HS-27A (cell line): ENCODE measurements at regions not wholly inside any gene's neighbourhood (a gene's known extent, or its start where the extent isn't known, plus 50 kb on each side); places are given as distances from the start of the nearest gene placed in this dataset.

ENCODE experiments used
- DNase-seq: peaks from one replicate; pipeline ENCODE4 v3.0.0-alpha.2; 2012; ENCODE audit warnings: low read depth, missing footprints

DNA sequence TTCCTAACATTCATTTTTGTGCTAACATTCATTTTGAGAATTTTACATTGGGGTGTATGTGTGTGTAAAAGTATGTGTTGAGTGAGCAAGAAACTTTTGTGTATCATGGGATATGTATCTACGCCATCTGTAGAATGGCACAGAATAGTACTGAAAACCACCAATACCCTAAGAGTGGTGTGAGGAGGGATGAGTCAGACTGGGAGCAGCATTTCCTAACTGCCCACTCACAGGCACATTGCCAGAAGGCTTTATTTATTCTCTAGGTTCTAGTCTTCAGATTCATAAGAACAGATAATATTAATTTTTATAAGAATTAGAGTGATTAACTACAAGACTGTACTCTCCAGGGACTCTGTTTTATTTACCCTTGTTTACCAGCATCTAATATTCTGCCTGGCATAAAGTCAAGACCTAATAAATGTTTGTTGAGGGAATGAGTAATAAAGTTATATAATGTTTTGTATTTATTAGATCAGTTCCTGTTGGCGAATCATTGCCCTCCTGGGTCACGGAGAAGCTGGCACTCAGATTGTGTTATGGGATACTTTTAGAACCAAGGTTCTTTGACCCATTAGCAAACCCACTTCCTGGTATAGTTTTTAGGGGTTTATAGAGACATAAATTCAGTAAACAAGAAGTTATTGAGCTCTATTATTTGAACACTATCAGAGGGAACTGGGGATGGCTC lies 159.1 kb upstream of the PPP2R2B start:
- DNase-seq, result peak; percentile 60

DNA sequence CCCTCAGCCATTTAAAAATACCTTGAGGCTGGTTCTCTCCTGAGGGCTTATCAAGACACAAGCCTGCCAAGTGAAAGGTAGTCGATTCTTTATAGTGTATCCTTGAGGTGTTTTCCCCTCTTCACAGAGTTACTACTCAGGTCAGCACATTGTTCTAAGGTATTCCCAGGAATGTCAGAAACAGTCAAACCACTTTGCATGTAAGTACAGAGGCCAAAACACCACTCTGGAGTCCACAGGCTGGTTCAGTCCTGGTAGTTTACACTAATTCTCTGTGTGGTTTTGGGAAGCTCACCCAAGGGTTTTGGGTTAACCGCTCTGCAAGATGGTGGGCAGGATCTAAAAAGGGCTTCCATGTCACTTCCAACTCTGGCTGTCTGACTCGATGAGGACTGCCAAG lies 162.3 kb upstream of the PPP2R2B start:
- no peak for DNase-seq

DNA sequence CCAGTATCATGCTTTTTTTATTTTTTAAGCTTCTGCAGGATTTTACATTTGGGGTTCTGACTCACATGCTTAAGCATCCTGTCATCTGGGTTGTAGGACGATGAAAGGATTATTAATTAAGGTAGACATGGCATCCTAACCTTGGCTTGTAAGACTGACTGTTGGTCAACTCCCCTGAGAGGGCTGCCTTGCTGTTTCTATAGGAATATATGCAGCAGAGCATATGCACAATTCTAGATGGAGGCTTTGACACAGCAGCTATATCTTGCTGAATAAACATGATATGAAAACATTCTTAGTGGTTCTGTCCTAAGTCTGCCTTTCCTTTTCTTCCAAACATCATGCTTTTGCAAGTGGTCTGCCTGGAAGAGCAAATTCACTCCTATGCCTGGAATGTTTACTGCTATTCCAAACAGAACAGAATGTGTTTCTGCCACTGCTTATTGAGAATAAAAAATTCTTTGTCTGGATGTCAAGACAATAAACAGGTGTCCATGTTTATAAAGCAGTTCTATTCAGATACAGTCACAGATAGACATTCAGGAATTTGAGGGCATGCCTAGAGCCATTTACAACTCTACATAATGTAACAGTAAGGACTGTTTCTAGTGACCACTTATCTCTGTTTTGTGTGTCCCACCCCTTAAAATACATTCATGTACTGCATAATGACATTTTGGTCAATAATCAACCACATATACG lies 166.2 kb upstream of the PPP2R2B start:
- DNase-seq, result no peak

GRCh38 chr5:147045290-147045689 lies 166.7 kb upstream of the PPP2R2B start:
- no peak for DNase-seq

- DNase-seq, result no peak
These were observed 167.7 kb upstream of the PPP2R2B start for GRCh38 chr5:147046281-147046680.

DNA sequence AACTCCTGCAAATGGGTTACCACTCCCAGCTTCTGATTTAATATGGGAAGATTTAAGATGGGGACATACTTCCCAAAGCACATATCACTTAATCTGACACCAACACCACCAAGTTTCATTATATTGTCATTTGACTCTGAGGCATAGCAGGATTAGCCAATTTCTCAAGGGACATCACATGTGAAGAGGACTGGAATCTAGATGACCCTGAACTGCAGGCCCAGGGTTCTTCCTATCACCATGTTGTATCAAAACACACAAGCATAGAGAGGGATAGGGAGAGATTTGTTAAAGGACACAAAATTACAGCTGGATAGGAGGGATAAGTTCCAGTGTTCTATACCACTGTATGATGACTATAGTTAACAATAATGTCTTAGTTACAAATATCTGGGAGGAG lies 168.3 kb upstream of the PPP2R2B start:
- DNase-seq, result no peak

DNA sequence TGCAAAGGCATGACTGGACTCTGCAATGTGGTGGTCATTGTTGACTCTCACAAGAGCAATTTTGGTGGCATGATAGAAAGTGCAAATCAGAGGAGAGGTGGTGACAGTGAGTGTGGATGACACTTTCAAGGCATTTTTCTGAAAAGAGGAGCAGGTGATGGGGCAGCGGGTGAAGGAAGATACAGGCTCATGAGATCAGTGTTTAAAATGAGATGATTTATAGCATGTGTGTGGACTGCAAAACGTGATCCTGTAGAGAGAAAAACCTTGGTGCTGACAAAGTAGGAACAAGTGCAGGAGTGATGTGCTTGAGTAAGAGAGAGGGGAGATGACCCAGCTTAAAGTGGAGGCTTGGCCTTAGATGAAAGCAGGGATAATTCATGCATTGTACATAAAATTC lies 171.2 kb upstream of the PPP2R2B start:
- no peak for DNase-seq

- no peak for DNase-seq
These were observed 171.6 kb upstream of the PPP2R2B start for GRCh38 chr5:147050172-147050571.

GRCh38 chr5:147051193-147051592 lies 172.6 kb upstream of the PPP2R2B start:
- DNase-seq, result no peak

DNA sequence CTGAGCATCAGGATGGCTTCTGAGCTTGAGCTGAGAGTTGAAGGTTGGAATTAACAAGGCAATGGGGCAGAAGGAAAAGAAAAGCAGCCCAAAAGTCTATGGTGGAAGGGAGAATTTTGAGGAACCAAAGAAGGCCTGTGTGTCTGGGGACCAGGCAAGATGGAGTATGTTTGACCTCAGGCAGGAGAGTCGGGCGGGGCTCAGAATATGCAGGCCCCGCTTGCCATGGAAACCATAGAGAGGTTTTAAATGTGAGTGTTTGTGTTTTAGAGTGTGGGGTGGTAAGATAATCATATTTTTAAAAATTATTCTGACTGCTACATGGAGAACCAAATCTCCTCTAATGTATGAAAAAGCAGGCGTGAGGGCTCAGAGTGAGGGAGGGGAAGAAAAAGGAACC lies 174.0 kb upstream of the PPP2R2B start:
- DNase-seq, result no peak

- DNase-seq, result no peak
These were observed 176.7 kb upstream of the PPP2R2B start for GRCh38 chr5:147055089-147055826.

- no peak for DNase-seq
These were observed 177.5 kb upstream of the PPP2R2B start for GRCh38 chr5:147055850-147056566.

DNA sequence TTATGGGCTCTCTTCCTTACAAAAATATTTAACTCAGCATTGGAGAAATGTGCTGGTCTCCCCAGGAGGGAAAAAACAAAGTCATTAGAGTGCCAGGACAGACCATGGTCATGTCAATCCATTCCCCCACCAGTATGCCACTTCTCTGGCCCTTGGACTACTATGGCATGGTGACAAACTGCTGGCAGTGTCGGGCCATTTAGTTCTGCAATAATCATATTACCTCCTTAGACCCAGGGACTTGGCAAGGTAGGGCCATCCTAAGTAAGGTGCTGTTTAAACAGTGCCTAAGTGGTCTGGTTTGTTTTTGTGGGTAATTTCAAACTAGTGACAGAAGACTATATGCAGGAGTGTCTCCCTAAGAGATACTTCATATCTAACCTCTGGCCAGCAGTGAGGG lies 177.8 kb upstream of the STK32A start:
- no peak for DNase-seq

GRCh38 chr5:147061431-147061830 lies 173.4 kb upstream of the STK32A start:
- no peak for DNase-seq

GRCh38 chr5:147062427-147062826 lies 172.4 kb upstream of the STK32A start:
- DNase-seq, result no peak

DNA sequence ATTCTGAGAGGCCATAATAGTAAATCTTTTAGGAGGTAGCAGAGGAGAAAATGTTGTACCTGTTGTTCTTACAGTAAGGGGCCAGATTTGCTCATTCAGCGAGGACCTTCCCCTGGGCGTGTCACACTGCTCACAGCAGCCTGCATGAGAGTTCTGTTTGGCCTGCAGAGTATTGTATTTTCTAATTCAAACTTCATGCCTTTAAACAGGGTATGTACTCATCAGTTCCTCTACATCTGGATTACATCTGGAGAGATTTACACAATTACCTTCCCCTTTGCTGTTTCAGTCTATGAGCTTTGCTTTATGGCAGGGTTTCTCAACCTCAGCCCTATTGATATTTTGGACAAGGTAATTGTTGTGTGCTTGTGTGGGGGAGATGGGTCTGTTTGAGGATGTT lies 170.9 kb upstream of the STK32A start:
- DNase-seq, result no peak

DNA sequence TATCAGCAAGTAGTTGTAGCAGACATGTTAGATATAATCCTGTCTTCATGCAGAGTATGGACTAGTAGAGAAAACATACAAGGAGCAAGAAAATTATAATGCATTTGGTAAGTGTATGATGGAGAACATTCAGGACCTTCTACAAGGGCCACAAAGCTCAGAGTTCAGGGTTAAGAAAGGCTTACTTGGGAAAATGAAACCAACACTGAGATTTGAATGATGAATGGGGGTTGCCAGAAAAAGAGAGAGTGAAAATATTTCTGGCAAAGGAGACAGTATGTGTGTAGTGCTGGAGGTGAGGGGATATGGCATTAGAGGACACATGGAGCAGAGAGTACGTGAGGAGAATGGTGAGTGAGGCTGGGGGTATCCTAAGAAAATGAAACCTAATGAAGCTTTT lies 169.8 kb upstream of the STK32A start:
- no peak for DNase-seq

- no peak for DNase-seq
These were observed 165.8 kb upstream of the STK32A start for GRCh38 chr5:147068998-147069397.

DNA sequence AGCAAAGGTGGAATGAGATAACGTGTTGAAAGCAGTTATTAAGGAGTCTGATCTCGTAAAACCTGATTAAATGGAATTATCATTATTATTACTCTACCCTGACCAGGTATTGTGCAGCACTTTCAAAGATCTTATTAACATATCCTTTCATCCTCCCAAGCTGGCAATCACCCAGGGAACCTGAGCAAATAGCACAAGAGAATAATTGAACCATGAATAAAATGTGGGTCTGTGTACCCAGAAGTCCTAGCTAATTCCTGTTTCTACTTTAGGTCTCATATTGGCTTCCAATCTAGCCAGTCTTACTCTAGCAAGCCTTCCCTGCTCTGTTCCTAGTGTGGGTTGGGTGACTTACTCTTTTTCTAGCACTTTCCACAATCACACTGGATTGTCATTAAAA lies 162.2 kb upstream of the STK32A start:
- DNase-seq, result no peak

DNA sequence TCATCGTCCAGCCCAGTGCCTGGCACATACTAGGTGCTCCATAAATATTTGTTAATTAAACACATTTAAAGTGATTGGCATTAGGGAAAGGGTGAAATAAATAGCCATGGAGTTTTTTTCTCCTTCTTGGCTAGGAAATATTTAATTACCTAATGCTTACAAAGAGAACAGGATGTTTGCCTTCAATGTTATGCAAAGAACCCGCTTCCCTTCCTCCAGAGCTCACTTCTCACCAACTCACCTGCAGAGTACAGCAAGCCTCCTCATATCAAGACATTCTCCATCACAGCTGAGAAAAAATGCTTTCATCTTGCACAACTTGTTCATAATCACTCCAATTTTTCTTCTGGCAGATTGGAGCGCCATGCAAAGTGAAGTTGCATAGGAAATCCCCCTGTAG lies 161.7 kb upstream of the STK32A start:
- no peak for DNase-seq

GRCh38 chr5:147075187-147075586 lies 159.6 kb upstream of the STK32A start:
- no peak for DNase-seq

DNA sequence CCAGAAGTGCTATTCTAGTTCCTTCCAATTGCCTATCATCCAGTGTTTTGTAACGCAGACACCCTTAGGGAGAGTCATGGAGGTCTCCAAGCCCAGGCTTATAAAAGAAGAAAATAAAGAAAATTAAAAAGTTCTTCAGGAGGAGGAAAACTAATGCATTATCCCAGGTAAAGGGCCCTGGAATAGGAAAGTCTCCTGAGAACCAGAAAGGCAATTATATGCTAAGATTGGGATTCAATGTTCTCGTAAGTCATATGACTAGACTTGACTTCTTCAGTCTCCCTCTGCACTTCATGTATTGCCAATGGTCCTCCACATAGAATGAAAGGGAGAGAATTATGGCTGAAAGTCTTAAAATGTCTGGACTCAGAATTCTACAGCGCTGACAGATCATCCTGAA lies 154.4 kb upstream of the STK32A start:
- DNase-seq, result no peak

- no peak for DNase-seq
These were observed 153.5 kb upstream of the STK32A start for GRCh38 chr5:147081311-147081764.
